Breast epithelium (tissue), 4 donors: ENCODE measurements at regions not wholly inside any gene's neighbourhood (a gene's known extent, or its start where the extent isn't known, plus 50 kb on each side); places are given as distances from the start of the nearest gene placed in this dataset.

Experiments
- DNase-seq, 2 donors: peaks; one replicate each; pipeline ENCODE4 v3.0.0-alpha.2; 2019; ENCODE audit warnings: low spot score in 2 of 2
- H3K27ac ChIP-seq, 2 donors: fragments of 200-600 bp; sonication (generic) in 1 of 2; one replicate each; pipeline ENCODE4 v1.5.1; 2016 to 2019; ENCODE audit warnings: mild to moderate bottlenecking in 1 of 2
- H3K27me3 ChIP-seq, 2 donors: fragments of 200-600 bp; sonication (generic) in 1 of 2; one replicate each; pipeline versions ENCODE4 v1.5.1 to v1.6.0; 2017 to 2019; ENCODE audit warnings: control low read depth in 1 of 2, mild to moderate bottlenecking in 1 of 2
- H3K36me3 ChIP-seq: fragments of 200-600 bp; one replicate; pipeline ENCODE4 v1.5.1; 2019
- H3K4me1 ChIP-seq, 2 donors: fragments of 200-600 bp; sonication (generic); one replicate each; pipeline ENCODE4 v1.5.1; 2016 to 2019; ENCODE audit warnings: control low read depth in 1 of 2
- H3K4me3 ChIP-seq, 3 donors: fragments of 200-600 bp; sonication (generic); 1 replicate in 2 of 3; 2 replicates in 1 of 3; pipeline ENCODE4 v1.5.1; 2016 to 2019; ENCODE audit warnings: mild to moderate bottlenecking in 3 of 3, moderate library complexity in 2 of 3
- H3K9me3 ChIP-seq, 2 donors: fragments of 200-600 bp; sonication (generic) in 1 of 2; one replicate each; pipeline ENCODE4 v1.5.1; 2016 to 2019; ENCODE audit warnings: control low read depth in 1 of 2
- POLR2A ChIP-seq: fragments of 450-650 bp; IDR thresholded peaks from one replicate; pipeline ENCODE4 v1.6.1; 2016; ENCODE audit warnings: antibody characterized with exemption, mild to moderate bottlenecking, moderate library complexity
- POLR2AphosphoS5 ChIP-seq, 3 donors: sonication (generic); formaldehyde crosslinking; IDR thresholded peaks; one replicate each; pipeline ENCODE4 v1.6.1; 2017; ENCODE audit warnings: antibody characterized with exemption in 3 of 3
- intact Hi-C: fragments of 100-400 bp; cut with DNase I; formaldehyde crosslinking; loops from one replicate; pipeline ENCODE4 v1.15.1; 2023; ENCODE audit warnings: low total_unique reads
- TF ChIP-seq, protein P1 (sequence below), 3 donors: fragments of 450-650 bp; IDR thresholded peaks; one replicate each; pipeline ENCODE4 v1.5.1; 2016 to 2017; ENCODE audit warnings: antibody characterized with exemption in 3 of 3, mild to moderate bottlenecking in 3 of 3, moderate library complexity in 3 of 3

DNA sequence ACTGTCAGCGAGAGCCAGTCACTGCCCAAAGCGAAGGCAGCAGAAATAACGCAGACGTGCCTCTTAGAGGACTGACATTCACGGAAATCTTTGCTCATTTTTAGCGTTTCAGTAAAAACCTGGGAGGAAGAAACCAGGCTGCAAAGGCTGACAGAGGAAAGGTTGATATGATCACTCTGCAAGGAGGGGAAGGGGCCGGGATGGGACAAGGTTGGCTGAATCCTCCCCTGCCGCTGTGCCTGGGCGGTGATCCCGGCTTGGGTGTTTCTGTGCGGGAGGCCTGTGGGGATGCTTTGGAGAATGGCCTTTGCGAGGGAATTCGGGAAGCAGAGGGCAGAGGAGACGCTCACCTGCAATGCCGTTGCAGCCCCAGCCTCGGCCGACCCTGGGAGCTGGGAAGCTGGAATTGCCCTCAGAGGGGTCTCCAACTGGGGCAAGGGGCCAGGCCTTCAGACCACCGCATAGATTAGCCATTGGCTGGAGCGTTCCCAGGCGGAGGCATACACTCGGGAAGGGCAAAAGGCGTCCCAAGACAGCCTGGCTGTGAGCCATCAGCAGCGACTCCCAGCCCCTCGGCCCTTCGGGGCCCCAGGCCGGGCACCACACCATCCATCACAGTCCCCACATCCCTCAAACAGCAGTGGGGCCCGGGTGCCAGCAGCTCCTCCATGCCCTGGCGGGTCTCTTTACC, 111.7 kb upstream of the GPC1 start:
- TF ChIP-seq POLR2A (no peak), POLR2AphosphoS5 (IDR thresholded peaks at IDR 0.05) (no peak)
- TF ChIP-seq, protein P1, sequence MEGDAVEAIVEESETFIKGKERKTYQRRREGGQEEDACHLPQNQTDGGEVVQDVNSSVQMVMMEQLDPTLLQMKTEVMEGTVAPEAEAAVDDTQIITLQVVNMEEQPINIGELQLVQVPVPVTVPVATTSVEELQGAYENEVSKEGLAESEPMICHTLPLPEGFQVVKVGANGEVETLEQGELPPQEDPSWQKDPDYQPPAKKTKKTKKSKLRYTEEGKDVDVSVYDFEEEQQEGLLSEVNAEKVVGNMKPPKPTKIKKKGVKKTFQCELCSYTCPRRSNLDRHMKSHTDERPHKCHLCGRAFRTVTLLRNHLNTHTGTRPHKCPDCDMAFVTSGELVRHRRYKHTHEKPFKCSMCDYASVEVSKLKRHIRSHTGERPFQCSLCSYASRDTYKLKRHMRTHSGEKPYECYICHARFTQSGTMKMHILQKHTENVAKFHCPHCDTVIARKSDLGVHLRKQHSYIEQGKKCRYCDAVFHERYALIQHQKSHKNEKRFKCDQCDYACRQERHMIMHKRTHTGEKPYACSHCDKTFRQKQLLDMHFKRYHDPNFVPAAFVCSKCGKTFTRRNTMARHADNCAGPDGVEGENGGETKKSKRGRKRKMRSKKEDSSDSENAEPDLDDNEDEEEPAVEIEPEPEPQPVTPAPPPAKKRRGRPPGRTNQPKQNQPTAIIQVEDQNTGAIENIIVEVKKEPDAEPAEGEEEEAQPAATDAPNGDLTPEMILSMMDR (IDR thresholded peaks at IDR 0.05), result no peak
- intact Hi-C loops, result no loop called here
- no peaks in the 10 kb centered on the region for H3K9me3 ChIP-seq
- DNase-seq, result no peak
- H3K4me3 ChIP-seq, result no peak overlapping the region
- no peaks in the 10 kb centered on the region for H3K36me3 ChIP-seq
- peaks cover 0 to 12% of the 10 kb centered on the region in 2 donors for H3K27me3 ChIP-seq
- H3K4me1 ChIP-seq, result peaks cover 0 to 7% of the 10 kb centered on the region in 2 donors
- H3K27ac ChIP-seq, result no peak overlapping the region

DNA sequence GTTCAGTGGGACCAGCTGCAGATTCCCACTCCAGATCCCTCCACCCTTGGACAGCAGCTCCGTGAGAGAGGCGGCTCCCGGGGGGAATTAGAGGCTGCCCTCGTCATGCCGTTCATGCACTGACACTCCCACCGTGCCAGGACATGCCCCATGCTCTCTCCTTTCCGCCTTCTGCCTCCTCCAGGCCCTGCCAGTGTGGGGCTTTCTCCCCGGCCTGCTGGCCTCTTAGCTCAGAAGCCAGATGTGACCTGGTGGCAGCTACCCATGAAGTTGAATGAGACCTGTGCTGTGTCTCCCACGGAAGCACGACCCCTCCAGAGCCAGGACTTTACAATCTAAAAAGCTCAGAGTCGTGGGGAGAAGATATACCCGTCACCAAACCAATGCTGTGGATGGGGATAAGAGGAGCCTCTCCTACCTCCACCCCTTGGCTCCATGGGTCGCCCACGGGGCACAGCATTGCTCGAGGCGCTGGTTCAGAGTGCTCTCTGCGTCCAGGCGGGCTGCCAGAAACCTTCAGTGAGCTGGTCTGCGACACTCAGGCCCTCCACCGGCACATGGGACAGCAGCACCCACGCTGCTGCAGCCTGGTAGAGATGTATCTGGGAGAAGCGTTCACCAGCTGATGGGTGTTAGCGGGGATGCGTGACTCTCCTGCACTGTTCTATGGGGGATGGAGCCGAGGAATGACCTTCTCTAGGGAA, 111.0 kb upstream of the GPC1 start:
- no peak for TF ChIP-seq POLR2A
- TF ChIP-seq, protein P1 (IDR thresholded peaks at IDR 0.05), result no peak
- no peak for TF ChIP-seq POLR2AphosphoS5 (IDR thresholded peaks at IDR 0.05)
- Histone ChIP-seq H3K4me1 (peaks cover 0 to 7% of the 10 kb centered on the region in 2 donors), H3K9me3 (no peaks in the 10 kb centered on the region), H3K27ac (no peak overlapping the region), H3K27me3 (peaks cover 0 to 12% of the 10 kb centered on the region in 2 donors), H3K36me3 (no peaks in the 10 kb centered on the region), H3K4me3 (no peak overlapping the region)
- intact Hi-C loops, result loop anchor here (5.0 kb wide), 1 partner anchor 112 kb away; no protein-coding TSS in a partner anchor
- no peak for DNase-seq

DNA sequence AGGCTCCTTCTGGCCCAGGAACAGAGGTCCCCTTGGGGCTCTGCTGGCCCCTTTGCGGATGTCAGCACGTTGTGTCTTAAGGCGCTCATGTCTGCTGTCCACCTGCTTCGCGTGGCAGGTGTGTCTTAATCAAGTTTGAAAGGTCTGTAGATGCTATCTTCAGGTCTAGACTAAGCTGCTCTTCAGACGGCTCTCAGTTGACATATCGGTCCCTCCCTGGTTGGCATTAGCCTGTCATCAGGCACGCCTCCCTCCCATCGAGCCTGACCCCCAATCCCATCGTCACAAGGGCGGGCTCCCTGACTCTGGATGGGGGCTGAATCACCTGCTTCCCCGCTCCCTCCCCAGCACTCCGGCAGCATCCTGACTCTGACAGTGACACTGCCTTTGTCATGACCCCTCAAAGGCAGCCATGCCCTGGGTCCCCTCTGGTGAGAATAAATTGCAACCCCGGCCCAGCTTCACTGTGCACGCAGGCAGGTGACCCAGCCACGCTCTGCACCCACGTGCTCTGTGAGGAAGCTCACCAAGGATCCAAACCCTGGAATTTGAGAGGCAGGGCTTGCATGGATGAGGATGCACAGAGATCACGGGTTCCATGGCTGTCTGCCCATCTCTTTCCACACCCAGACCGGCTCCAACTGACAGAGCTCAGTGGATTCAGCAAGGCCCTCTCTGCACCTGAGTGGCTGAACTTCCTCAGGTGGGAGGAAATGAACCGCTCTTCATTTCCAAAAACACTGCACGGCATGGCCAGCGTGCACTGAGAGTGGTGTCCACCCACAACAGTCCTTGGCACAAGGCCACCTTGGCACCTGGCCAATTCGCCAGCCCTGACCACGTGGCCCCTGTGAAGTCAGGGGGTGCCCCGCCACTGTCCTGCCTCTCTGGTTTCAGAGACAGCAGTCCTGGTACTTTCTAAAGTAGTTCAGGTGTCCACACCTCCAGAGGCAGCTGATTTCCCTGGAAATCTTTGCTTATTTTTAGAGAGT, 110.2 kb upstream of the GPC1 start:
- TF ChIP-seq POLR2AphosphoS5 (IDR thresholded peaks at IDR 0.05) (no peak), POLR2A (no peak)
- TF ChIP-seq, protein P1 (IDR thresholded peaks at IDR 0.05), result no peak
- Histone ChIP-seq H3K9me3 (no peaks in the 10 kb centered on the region), H3K4me3 (no peak overlapping the region), H3K27me3 (peaks cover 0 to 12% of the 10 kb centered on the region in 2 donors), H3K36me3 (no peaks in the 10 kb centered on the region), H3K4me1 (no peaks in the 10 kb centered on the region), H3K27ac (no peak overlapping the region)
- intact Hi-C loops, result loop anchor here (5.0 kb wide), 1 partner anchor 113 kb away; no protein-coding TSS in a partner anchor
- no peak for DNase-seq

DNA sequence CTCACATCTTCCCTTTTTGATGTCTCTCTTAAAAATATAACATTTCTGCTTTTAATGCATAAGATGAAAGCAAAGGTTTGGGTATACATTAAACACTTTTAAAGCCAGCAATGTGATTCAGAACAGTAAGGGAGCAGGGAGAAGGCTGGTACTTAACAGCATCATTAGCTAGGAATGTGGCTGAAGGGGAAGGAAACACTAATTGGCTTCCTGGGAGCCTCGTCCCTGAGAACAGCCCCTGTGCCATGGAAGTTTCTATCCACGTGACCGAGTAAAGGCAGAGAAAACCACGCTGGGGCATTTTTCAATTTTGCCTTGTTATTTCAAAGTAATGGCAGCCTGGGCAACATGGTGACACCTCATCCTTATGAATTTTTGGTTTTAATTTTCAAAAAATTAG, 109.2 kb upstream of the GPC1 start:
- Histone ChIP-seq H3K4me3 (no peak overlapping the region), H3K27me3 (peaks cover 0 to 12% of the 10 kb centered on the region in 2 donors), H3K9me3 (peaks cover 0 to 3% of the 10 kb centered on the region in 2 donors), H3K27ac (no peak overlapping the region), H3K4me1 (no peaks in the 10 kb centered on the region), H3K36me3 (no peaks in the 10 kb centered on the region)
- DNase-seq, result no peak
- intact Hi-C loops, result loop anchor here (5.0 kb wide), 1 partner anchor 114 kb away; no protein-coding TSS in a partner anchor
- TF ChIP-seq POLR2AphosphoS5 (IDR thresholded peaks at IDR 0.05) (no peak), POLR2A (no peak)
- TF ChIP-seq, protein P1 (IDR thresholded peaks at IDR 0.05), result no peak
